ENCODE measurements at regions not wholly inside any gene's neighbourhood (a gene's known extent, or its start where the extent isn't known, plus 50 kb on each side); places are given as distances from the start of the nearest gene placed in this dataset.

DNA sequence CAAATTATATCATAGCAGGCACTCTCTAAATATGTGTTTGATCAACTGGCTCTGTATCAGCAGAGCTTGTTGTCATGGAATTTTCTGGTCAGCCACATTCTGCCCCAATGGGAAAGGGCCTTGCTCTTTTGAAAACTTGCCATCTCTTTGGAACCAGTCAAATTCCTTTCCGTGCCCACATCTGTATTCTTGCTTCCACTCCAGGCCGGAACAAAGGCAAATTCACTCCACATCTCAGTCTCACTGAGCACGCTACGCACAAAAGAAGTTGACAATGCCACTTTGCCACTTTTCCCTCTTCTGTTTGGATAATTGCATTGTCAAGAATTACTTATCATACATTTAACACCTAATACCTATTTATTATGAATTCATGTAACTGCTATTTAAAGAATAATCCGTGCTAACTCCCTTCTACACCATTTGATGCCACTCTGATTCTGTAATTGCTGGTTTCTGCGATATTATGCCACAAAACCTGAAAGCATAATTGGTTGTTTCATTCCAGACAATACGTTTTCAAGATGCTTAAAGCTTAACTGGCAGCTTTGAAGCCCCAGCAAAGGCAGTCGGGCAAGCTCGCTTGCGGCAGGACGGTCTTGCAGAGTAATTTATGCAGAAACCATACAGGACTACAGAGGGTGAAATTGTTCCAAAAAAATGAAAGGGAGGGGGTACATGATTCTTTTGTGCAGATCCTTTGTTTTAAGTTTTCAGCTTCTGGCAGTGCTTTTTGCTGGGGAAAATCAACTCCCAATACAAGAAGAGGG lies 277.7 kb downstream of the MSX2 start:
- H3K4me3 ChIP-seq (ENCODE audit: low read depth, low read length) = no peak overlapping the region
- no peak for DNase-seq (ENCODE audit: low read depth)
- TF ChIP-seq MAX (IDR thresholded peaks at IDR 0.05; ENCODE audit: low read depth, low read length) (no peak), POLR2A (IDR thresholded peaks at IDR 0.05; ENCODE audit: extremely low read depth, insufficient read length) (no peak), MYC (IDR thresholded peaks at IDR 0.05; ENCODE audit: low read depth, low read length) (no peak)
- TF ChIP-seq, protein P1, sequence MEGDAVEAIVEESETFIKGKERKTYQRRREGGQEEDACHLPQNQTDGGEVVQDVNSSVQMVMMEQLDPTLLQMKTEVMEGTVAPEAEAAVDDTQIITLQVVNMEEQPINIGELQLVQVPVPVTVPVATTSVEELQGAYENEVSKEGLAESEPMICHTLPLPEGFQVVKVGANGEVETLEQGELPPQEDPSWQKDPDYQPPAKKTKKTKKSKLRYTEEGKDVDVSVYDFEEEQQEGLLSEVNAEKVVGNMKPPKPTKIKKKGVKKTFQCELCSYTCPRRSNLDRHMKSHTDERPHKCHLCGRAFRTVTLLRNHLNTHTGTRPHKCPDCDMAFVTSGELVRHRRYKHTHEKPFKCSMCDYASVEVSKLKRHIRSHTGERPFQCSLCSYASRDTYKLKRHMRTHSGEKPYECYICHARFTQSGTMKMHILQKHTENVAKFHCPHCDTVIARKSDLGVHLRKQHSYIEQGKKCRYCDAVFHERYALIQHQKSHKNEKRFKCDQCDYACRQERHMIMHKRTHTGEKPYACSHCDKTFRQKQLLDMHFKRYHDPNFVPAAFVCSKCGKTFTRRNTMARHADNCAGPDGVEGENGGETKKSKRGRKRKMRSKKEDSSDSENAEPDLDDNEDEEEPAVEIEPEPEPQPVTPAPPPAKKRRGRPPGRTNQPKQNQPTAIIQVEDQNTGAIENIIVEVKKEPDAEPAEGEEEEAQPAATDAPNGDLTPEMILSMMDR (IDR thresholded peaks at IDR 0.05; ENCODE audit: low read depth, low read length) = no peak

- DNase-seq (ENCODE audit: low read depth) = no peak
- no peak for TF ChIP-seq POLR2A (IDR thresholded peaks at IDR 0.05; ENCODE audit: extremely low read depth, insufficient read length)
- TF ChIP-seq, protein P1 (IDR thresholded peaks at IDR 0.05; ENCODE audit: low read depth, low read length) = no peak
- TF ChIP-seq MYC (IDR thresholded peaks at IDR 0.05; ENCODE audit: low read depth, low read length) = no peak
- no peak for TF ChIP-seq MAX (IDR thresholded peaks at IDR 0.05; ENCODE audit: low read depth, low read length)
- H3K4me3 ChIP-seq (ENCODE audit: low read depth, low read length) = no peak overlapping the region
Observed at GRCh38 chr5:175001311-175001710, 276.9 kb downstream of the MSX2 start.

DNA sequence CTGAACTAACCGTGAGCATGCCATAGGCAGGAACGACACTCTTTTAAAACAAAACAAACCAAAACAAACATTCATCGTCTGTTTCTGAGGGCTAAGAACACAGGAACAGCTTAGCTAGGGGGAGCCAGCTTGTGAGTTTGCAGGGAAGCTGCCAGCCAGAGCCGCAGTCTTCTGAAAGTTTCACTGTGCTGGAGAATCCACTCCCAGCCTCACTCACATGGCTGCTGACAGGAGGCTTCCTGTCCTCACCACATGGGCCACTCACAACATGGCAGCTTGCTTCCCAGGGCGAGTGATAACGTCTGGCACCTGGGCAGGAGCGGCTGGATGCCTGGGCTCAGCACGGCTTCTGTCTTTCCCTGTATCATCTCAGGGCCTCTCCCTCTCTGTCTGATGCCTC lies 275.2 kb downstream of the MSX2 start:
- H3K4me3 ChIP-seq (ENCODE audit: low read depth, low read length) = no peak overlapping the region
- TF ChIP-seq MYC (IDR thresholded peaks at IDR 0.05; ENCODE audit: low read depth, low read length) = no peak
- no peak for TF ChIP-seq MAX (IDR thresholded peaks at IDR 0.05; ENCODE audit: low read depth, low read length)
- TF ChIP-seq, protein P1 (IDR thresholded peaks at IDR 0.05; ENCODE audit: low read depth, low read length) = no peak
- TF ChIP-seq POLR2A (IDR thresholded peaks at IDR 0.05; ENCODE audit: extremely low read depth, insufficient read length) = no peak
- no peak for DNase-seq (ENCODE audit: low read depth)

DNA sequence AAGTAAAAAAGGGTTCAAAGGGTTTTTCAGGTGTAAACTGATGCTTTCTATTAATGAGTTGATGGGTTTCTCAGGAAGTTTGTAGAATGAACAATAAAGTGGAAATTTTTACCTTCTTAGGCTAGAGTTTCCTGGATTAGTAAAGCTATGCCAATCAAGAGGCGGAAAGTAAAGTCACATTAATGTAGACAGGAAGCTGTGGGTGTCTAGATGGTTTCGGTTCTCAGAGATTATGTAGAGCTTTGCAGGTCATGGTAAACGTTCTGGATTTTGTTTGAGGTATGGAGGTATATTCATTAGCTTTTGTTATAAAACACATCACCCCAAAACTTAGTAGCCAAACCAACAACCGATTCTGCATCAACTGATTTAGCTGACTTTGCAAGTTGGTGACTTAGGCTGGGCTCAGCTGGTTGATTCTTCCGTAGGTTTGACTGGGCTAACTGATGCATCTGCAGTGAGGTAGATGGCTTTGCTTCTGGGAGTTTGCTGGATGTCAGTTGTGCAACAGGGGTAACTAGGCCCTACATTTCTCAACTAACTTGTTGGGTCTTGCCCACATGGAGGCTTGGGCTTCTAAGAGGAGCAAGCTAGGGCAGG lies 273.8 kb downstream of the MSX2 start:
- DNase-seq (ENCODE audit: low read depth) = no peak
- H3K4me3 ChIP-seq (ENCODE audit: low read depth, low read length) = no peak overlapping the region
- no peak for TF ChIP-seq POLR2A (IDR thresholded peaks at IDR 0.05; ENCODE audit: extremely low read depth, insufficient read length)
- TF ChIP-seq, protein P1 (IDR thresholded peaks at IDR 0.05; ENCODE audit: low read depth, low read length) = no peak
- TF ChIP-seq MAX (IDR thresholded peaks at IDR 0.05; ENCODE audit: low read depth, low read length) = no peak
- TF ChIP-seq MYC (IDR thresholded peaks at IDR 0.05; ENCODE audit: low read depth, low read length) = no peak

GRCh38 chr5:174997688-174998087 lies 273.3 kb downstream of the MSX2 start:
- TF ChIP-seq, protein P1 (IDR thresholded peaks at IDR 0.05; ENCODE audit: low read depth, low read length) = no peak
- TF ChIP-seq MAX (IDR thresholded peaks at IDR 0.05; ENCODE audit: low read depth, low read length) (no peak), POLR2A (IDR thresholded peaks at IDR 0.05; ENCODE audit: extremely low read depth, insufficient read length) (no peak), MYC (IDR thresholded peaks at IDR 0.05; ENCODE audit: low read depth, low read length) (no peak)
- no peak for DNase-seq (ENCODE audit: low read depth)
- H3K4me3 ChIP-seq (ENCODE audit: low read depth, low read length) = no peak overlapping the region

Measured in NB4 (cell line).